MCF 10A (cell line): ENCODE measurements at regions not wholly inside any gene's neighbourhood (a gene's known extent, or its start where the extent isn't known, plus 50 kb on each side); places are given as distances from the start of the nearest gene placed in this dataset.

Source experiments
- BruUV-seq: library from RNA; stranded (reverse); fragments of 400-500 nt; replicated peaks from 2 replicates; lab custom pipeline; 2021; lab: Mats Ljungman, UMichigan
- CTCF ChIA-PET: fragments of 300-600 bp; sonication (Branson Sonifier 250); formaldehyde crosslinking; extraction: SDS; loops from one replicate; lab custom pipeline; 2021; ENCODE audit warnings: antibody characterized with exemption, inconsistent platforms; lab: Yijun Ruan, JAX
- POLR2A ChIA-PET: fragments of 300-600, 350-650 bp; sonication (Branson Sonifier 250); formaldehyde crosslinking; extraction: SDS; loops from one replicate; lab custom pipeline; 2020; ENCODE audit warnings: antibody characterized with exemption, inconsistent platforms; lab: Yijun Ruan, JAX
- DNase-seq: peaks from one replicate; pipeline ENCODE4 v3.0.0-alpha.2; 2018; ENCODE audit not compliant: unreplicated experiment
- H3K27ac Mint-ChIP-seq: one replicate; pipeline ENCODE4 v1.8.0; 2022; ENCODE audit warnings: mild to moderate bottlenecking, low read depth, mixed read lengths; ENCODE audit not compliant: unreplicated experiment
- H3K27me3 Mint-ChIP-seq: one replicate; pipeline ENCODE4 v1.8.0; 2022; ENCODE audit warnings: mixed read lengths; ENCODE audit not compliant: insufficient read depth, unreplicated experiment
- H3K36me3 Mint-ChIP-seq: one replicate; pipeline ENCODE4 v1.8.0; 2022; ENCODE audit warnings: mild to moderate bottlenecking, moderate library complexity, mixed read lengths; ENCODE audit not compliant: insufficient read depth, unreplicated experiment
- H3K4me1 Mint-ChIP-seq: one replicate; pipeline ENCODE4 v1.8.0; 2022; ENCODE audit warnings: mixed read lengths; ENCODE audit not compliant: insufficient read depth, unreplicated experiment
- H3K4me3 Mint-ChIP-seq: one replicate; pipeline ENCODE4 v1.8.0; 2022; ENCODE audit warnings: mild to moderate bottlenecking, moderate library complexity, mixed read lengths; ENCODE audit not compliant: unreplicated experiment
- H3K9me3 Mint-ChIP-seq: one replicate; pipeline ENCODE4 v1.8.0; 2022; ENCODE audit warnings: mixed read lengths; ENCODE audit not compliant: unreplicated experiment
- intact Hi-C: fragments of 100-400 bp; cut with micrococcal nuclease; formaldehyde crosslinking; loops from 2 replicates; pipeline ENCODE4 v1.14.1; 2022
- TF ChIP-seq, protein P1 (sequence below): fragments of 200-600 bp; IDR thresholded peaks from one replicate; pipeline ENCODE4 v1.8.0; 2022; ENCODE audit warnings: antibody characterized with exemption, mild to moderate bottlenecking; ENCODE audit not compliant: unreplicated experiment

- ChIA-PET POLR2A (no interaction called here), CTCF (interaction anchor here (0.6 kb wide), 1 partner anchor 240 kb away, joined by 3 read pairs; no protein-coding TSS in a partner anchor)
- Mint-ChIP-seq H3K4me1 (no peaks in the 10 kb centered on the region), H3K36me3 (no peaks in the 10 kb centered on the region), H3K27me3 (no peaks in the 10 kb centered on the region), H3K27ac (no peak overlapping the region), H3K4me3 (no peak overlapping the region), H3K9me3 (peaks cover 21% of the 10 kb centered on the region)
- no peak for DNase-seq
- intact Hi-C loops: no loop called here
- BruUV-seq: no TSS peak
- TF ChIP-seq, protein P1, sequence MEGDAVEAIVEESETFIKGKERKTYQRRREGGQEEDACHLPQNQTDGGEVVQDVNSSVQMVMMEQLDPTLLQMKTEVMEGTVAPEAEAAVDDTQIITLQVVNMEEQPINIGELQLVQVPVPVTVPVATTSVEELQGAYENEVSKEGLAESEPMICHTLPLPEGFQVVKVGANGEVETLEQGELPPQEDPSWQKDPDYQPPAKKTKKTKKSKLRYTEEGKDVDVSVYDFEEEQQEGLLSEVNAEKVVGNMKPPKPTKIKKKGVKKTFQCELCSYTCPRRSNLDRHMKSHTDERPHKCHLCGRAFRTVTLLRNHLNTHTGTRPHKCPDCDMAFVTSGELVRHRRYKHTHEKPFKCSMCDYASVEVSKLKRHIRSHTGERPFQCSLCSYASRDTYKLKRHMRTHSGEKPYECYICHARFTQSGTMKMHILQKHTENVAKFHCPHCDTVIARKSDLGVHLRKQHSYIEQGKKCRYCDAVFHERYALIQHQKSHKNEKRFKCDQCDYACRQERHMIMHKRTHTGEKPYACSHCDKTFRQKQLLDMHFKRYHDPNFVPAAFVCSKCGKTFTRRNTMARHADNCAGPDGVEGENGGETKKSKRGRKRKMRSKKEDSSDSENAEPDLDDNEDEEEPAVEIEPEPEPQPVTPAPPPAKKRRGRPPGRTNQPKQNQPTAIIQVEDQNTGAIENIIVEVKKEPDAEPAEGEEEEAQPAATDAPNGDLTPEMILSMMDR: no peak
Measured at GRCh38 chr22:47656806-47657205, 894.4 kb downstream of the TBC1D22A start.

GRCh38 chr22:47655930-47656329 is 893.5 kb downstream of the TBC1D22A start:
- Mint-ChIP-seq H3K4me3 (no peak overlapping the region), H3K36me3 (no peaks in the 10 kb centered on the region), H3K27ac (no peak overlapping the region), H3K27me3 (no peaks in the 10 kb centered on the region), H3K4me1 (no peaks in the 10 kb centered on the region), H3K9me3 (peaks cover 25% of the 10 kb centered on the region)
- TF ChIP-seq, protein P1: no peak
- CTCF ChIA-PET: no interaction called here
- no TSS peak for BruUV-seq
- POLR2A ChIA-PET: no interaction called here
- no peak for DNase-seq
- intact Hi-C loops: no loop called here

- no peaks in the 10 kb centered on the region for H3K4me1 Mint-ChIP-seq
- TF ChIP-seq, protein P1: no peak
- no peak overlapping the region for H3K27ac Mint-ChIP-seq
- no peak for DNase-seq
- no peaks in the 10 kb centered on the region for H3K27me3 Mint-ChIP-seq
- CTCF ChIA-PET: no interaction called here
- H3K36me3 Mint-ChIP-seq: no peaks in the 10 kb centered on the region
- intact Hi-C loops: no loop called here
- no peak overlapping the region for H3K4me3 Mint-ChIP-seq
- POLR2A ChIA-PET: no interaction called here
- BruUV-seq: no TSS peak
- peaks cover 16% of the 10 kb centered on the region for H3K9me3 Mint-ChIP-seq
Measured at GRCh38 chr22:47654922-47655491, 892.6 kb downstream of the TBC1D22A start.

GRCh38 chr22:47653921-47654320 is 891.5 kb downstream of the TBC1D22A start:
- H3K27me3 Mint-ChIP-seq: no peaks in the 10 kb centered on the region
- ChIA-PET CTCF (no interaction called here), POLR2A (no interaction called here)
- TF ChIP-seq, protein P1: no peak
- H3K4me3 Mint-ChIP-seq: no peak overlapping the region
- no peaks in the 10 kb centered on the region for H3K36me3 Mint-ChIP-seq
- peaks cover 15% of the 10 kb centered on the region for H3K9me3 Mint-ChIP-seq
- no peaks in the 10 kb centered on the region for H3K4me1 Mint-ChIP-seq
- DNase-seq: no peak
- intact Hi-C loops: no loop called here
- BruUV-seq: no TSS peak
- no peak overlapping the region for H3K27ac Mint-ChIP-seq
